ENCODE measurements at regions not wholly inside any gene's neighbourhood (a gene's known extent, or its start where the extent isn't known, plus 50 kb on each side); places are given as distances from the start of the nearest gene placed in this dataset.

- H3K36me3 Mint-ChIP-seq (ENCODE audit: low read depth) = peaks cover 22% of the 10 kb centered on the region
- Histone ChIP-seq H3K27ac (ENCODE audit: low read depth) (no peak overlapping the region), H2AFZ (no peak overlapping the region), H3K27me3 (ENCODE audit: insufficient read depth) (no peaks in the 10 kb centered on the region), H3K4me3 (no peak overlapping the region), H3K79me2 (replicated peaks; ENCODE audit: insufficient read depth) (no peaks in the 10 kb centered on the region), H3K9me2 (ENCODE audit: insufficient read depth) (no peaks in the 10 kb centered on the region), H3F3A (replicated peaks; ENCODE audit: low read depth) (no peaks in the 10 kb centered on the region), H3K36me3 (ENCODE audit: insufficient read depth) (no peaks in the 10 kb centered on the region), H4K20me1 (replicated peaks; ENCODE audit: insufficient read depth) (no peaks in the 10 kb centered on the region), H3K4me1 (ENCODE audit: insufficient read depth) (peaks cover 7% of the 10 kb centered on the region; the same call in 1 of the 2 replicates), H3K4me2 (no peak overlapping the region)
- peaks cover 20% of the 10 kb centered on the region for H3K9me3 Mint-ChIP-seq
- no peaks in the 10 kb centered on the region for H3K27me3 Mint-ChIP-seq (ENCODE audit: insufficient read depth, low read depth, poor library complexity)
- H3K4me1 Mint-ChIP-seq = peaks cover 10% of the 10 kb centered on the region; the same call in 2 of the 3 replicates
- TF ChIP-seq JUNB (IDR thresholded peaks at IDR 0.05; ENCODE audit: unreplicated experiment) (no peak), NANOG (IDR thresholded peaks at IDR 0.05; ENCODE audit: borderline replicate concordance) (no peak), ZNF462 (CRISPR knock-in tag; IDR thresholded peaks at IDR 0.05) (no peak), REST (IDR thresholded peaks at IDR 0.05; ENCODE audit: unreplicated experiment) (no peak), ZNF114 (CRISPR knock-in tag; IDR thresholded peaks at IDR 0.05) (no peak), STAT1 (IDR thresholded peaks at IDR 0.05; ENCODE audit: unreplicated experiment) (no peak), EZH2phosphoT487 (IDR thresholded peaks at IDR 0.05; ENCODE audit: unreplicated experiment) (no peak), CREB1 (CRISPR knock-in tag; IDR thresholded peaks at IDR 0.05; ENCODE audit: low read depth) (no peak), EZH2 (IDR thresholded peaks at IDR 0.05; ENCODE audit: low read depth, unreplicated experiment) (no peak), POLR2AphosphoS5 (IDR thresholded peaks at IDR 0.05; ENCODE audit: low read depth) (no peak), ZNF331 (CRISPR knock-in tag; IDR thresholded peaks at IDR 0.05; ENCODE audit: low read depth) (no peak), CTCF (conservative IDR thresholded peaks at IDR 0.05; ENCODE audit: low read depth in 2 of 2) (no peak), ETS1 (IDR thresholded peaks at IDR 0.05) (no peak)
- ATAC-seq (no peak), DNase-seq (ENCODE audit: low spot score) (no peak)
- no peak overlapping the region for H3K4me3 Mint-ChIP-seq
- 0 out of 2 replicates have a peak overlapping the region, but pooled peaks have one; percentile 34 for H3K27ac Mint-ChIP-seq
Observed at GRCh38 chr7:11896663-11897062, 64.7 kb upstream of the THSD7A start.
